MG63 (cell line): ENCODE measurements at regions not wholly inside any gene's neighbourhood (a gene's known extent, or its start where the extent isn't known, plus 50 kb on each side); places are given as distances from the start of the nearest gene placed in this dataset.

ENCODE experiments used
- DNase-seq: peaks from one replicate; pipeline ENCODE4 v3.0.0-alpha.2; 2020
- H3K27me3 ChIP-seq: fragments of 250-450 bp; sonication (Bioruptor Pico); 2 replicates; pipeline ENCODE4 v1.5.1; 2020; ENCODE audit warnings: mild to moderate bottlenecking, moderate library complexity
- H3K36me3 ChIP-seq: fragments of 250-450 bp; sonication (Bioruptor Pico); 2 replicates; pipeline ENCODE4 v1.5.1; 2020; ENCODE audit warnings: mild to moderate bottlenecking, moderate library complexity
- H3K4me3 ChIP-seq: fragments of 250-450 bp; sonication (Bioruptor Pico); 2 replicates; pipeline ENCODE4 v1.5.1; 2020; ENCODE audit warnings: mild to moderate bottlenecking, moderate library complexity
- H3K9me3 ChIP-seq: fragments of 250-450 bp; sonication (Bioruptor Pico); 2 replicates; pipeline ENCODE4 v1.5.1; 2020; ENCODE audit warnings: mild to moderate bottlenecking, moderate library complexity

- no peak overlapping the region for H3K4me3 ChIP-seq
- no peaks in the 10 kb centered on the region for H3K36me3 ChIP-seq
- DNase-seq = no peak
- H3K27me3 ChIP-seq = no peaks in the 10 kb centered on the region
- no peaks in the 10 kb centered on the region for H3K9me3 ChIP-seq
Observed at GRCh38 chr12:78671295-78671694, 193.3 kb upstream of the SYT1 start.

- H3K9me3 ChIP-seq = no peaks in the 10 kb centered on the region
- no peaks in the 10 kb centered on the region for H3K36me3 ChIP-seq
- H3K27me3 ChIP-seq = no peaks in the 10 kb centered on the region
- H3K4me3 ChIP-seq = no peak overlapping the region
- no peak for DNase-seq
Observed at GRCh38 chr12:78672033-78672432, 192.5 kb upstream of the SYT1 start.

DNA sequence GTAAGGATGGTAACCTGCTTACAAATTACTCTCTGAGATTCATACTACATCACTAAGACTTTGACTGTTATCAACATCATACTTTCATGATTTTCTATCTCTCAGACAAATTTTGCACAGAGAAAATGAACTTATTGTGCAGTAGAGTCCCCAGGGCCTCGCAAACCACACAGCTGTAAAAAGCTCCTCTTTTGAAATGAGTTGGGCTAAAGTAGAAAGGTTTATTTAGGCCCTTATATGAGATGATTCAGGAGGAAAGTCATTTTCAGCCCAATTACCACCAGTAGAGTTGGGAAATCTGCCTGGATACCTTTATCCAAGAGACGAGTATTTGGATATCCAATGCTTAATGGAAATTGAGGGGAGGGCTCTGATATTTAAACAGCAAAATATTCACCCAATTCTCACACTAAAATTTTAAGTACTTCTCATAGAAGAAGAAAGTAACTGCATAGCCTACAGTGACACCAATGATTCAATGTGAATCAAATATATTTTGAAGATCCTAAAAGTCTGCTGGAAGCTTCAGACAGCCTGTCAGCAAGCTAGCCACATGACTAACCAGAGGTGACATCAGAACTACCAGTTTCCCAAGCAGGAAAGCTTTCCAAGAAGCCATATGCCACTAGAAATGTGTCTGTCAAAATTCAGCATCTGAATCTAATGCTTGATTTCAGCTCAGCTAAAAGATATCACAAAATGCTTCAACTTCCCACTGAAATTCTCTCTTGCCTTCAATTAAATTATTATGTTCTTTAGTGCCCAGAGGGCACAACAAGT, 190.1 kb upstream of the SYT1 start:
- Histone ChIP-seq H3K9me3 (no peaks in the 10 kb centered on the region), H3K27me3 (no peaks in the 10 kb centered on the region), H3K36me3 (no peaks in the 10 kb centered on the region), H3K4me3 (no peak overlapping the region)
- peak; percentile 13 for DNase-seq

- H3K9me3 ChIP-seq = no peaks in the 10 kb centered on the region
- H3K36me3 ChIP-seq = no peaks in the 10 kb centered on the region
- DNase-seq = no peak
- H3K4me3 ChIP-seq = no peak overlapping the region
- no peaks in the 10 kb centered on the region for H3K27me3 ChIP-seq
Observed at GRCh38 chr12:78680596-78680995, 184.0 kb upstream of the SYT1 start.

GRCh38 chr12:78683031-78683430, 181.5 kb upstream of the SYT1 start:
- Histone ChIP-seq H3K27me3 (no peaks in the 10 kb centered on the region), H3K4me3 (no peak overlapping the region), H3K36me3 (no peaks in the 10 kb centered on the region), H3K9me3 (no peaks in the 10 kb centered on the region)
- no peak for DNase-seq

GRCh38 chr12:78683626-78684025, 180.9 kb upstream of the SYT1 start:
- H3K36me3 ChIP-seq = no peaks in the 10 kb centered on the region
- H3K9me3 ChIP-seq = no peaks in the 10 kb centered on the region
- no peak overlapping the region for H3K4me3 ChIP-seq
- H3K27me3 ChIP-seq = no peaks in the 10 kb centered on the region
- DNase-seq = no peak

GRCh38 chr12:78684419-78684818, 180.2 kb upstream of the SYT1 start:
- no peak overlapping the region for H3K4me3 ChIP-seq

GRCh38 chr12:78695749-78696148, 168.8 kb upstream of the SYT1 start:
- DNase-seq = no peak
- Histone ChIP-seq H3K36me3 (no peaks in the 10 kb centered on the region), H3K4me3 (no peak overlapping the region), H3K9me3 (no peaks in the 10 kb centered on the region), H3K27me3 (no peaks in the 10 kb centered on the region)

More at GRCh38 chr12:78684419-78684818, 180.2 kb upstream of the SYT1 start:
- DNase-seq = no peak
- Histone ChIP-seq H3K27me3 (no peaks in the 10 kb centered on the region), H3K36me3 (no peaks in the 10 kb centered on the region), H3K9me3 (no peaks in the 10 kb centered on the region)

DNA sequence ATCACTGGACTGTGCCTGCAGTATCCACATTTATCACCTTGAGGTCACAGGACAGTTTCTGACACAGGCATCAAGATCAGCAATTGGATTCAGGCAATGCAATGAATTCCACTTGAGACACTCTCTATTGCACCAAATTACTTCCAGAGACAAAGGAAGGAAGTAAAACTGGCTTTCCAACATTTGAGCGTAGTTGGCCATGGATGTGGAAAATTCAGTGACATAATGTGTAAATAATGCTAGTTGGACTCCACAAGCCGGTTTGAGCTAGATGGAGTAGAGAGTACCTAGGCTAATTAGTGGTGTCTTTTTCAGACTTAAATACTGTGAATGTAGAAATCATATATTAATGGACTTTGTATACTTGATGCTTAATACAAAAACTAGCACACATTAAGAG, 168.3 kb upstream of the SYT1 start:
- H3K4me3 ChIP-seq = no peak overlapping the region
- H3K36me3 ChIP-seq = no peaks in the 10 kb centered on the region
- DNase-seq = no peak
- H3K9me3 ChIP-seq = no peaks in the 10 kb centered on the region
- H3K27me3 ChIP-seq = no peaks in the 10 kb centered on the region

- H3K27me3 ChIP-seq = no peaks in the 10 kb centered on the region
- no peaks in the 10 kb centered on the region for H3K9me3 ChIP-seq
- H3K36me3 ChIP-seq = no peaks in the 10 kb centered on the region
- no peak overlapping the region for H3K4me3 ChIP-seq
- DNase-seq = no peak
Observed at GRCh38 chr12:78697817-78698415, 166.7 kb upstream of the SYT1 start.

GRCh38 chr12:78698747-78699146, 165.8 kb upstream of the SYT1 start:
- no peaks in the 10 kb centered on the region for H3K9me3 ChIP-seq
- no peak for DNase-seq
- H3K4me3 ChIP-seq = no peak overlapping the region
- no peaks in the 10 kb centered on the region for H3K27me3 ChIP-seq
- no peaks in the 10 kb centered on the region for H3K36me3 ChIP-seq

GRCh38 chr12:78700565-78700964, 164.0 kb upstream of the SYT1 start:
- H3K9me3 ChIP-seq = no peaks in the 10 kb centered on the region
- peaks cover 4% of the 10 kb centered on the region; the same call in 1 of the 2 replicates for H3K36me3 ChIP-seq
- no peaks in the 10 kb centered on the region for H3K27me3 ChIP-seq
- DNase-seq = no peak
- H3K4me3 ChIP-seq = no peak overlapping the region

DNA sequence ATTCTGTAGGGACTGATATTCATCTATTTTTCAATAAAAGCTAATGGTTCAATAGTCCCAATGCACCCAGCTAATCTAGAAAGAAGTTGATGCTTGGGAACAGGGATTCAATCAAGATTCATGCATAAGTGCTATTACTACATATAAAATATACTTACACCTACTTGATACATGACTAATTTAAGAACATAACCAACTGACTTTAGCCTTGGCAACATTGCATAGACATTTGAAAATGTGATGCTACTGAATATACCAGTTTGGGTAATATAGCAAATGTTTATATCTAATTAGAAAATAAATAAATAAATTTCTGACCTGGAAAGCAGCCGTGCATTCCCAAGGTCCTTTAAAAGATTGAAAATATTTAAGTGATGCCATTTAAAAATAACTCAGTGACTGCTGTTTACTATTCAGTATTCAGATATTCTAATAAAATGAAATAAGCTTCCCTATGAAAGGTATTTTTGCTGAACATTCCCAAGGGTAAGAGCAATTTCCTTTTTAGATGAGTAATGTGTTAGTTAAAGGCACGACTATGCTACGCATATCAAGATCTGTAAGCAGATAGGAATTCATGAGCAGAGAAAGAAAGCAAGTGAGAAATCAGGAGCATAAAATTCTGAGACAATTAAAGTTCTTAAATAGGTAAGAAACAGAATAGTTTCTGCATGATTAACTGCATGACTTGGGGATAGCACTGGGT, 160.6 kb upstream of the SYT1 start:
- H3K27me3 ChIP-seq = no peaks in the 10 kb centered on the region
- no peaks in the 10 kb centered on the region for H3K9me3 ChIP-seq
- H3K4me3 ChIP-seq = no peak overlapping the region
- DNase-seq = peak; percentile 3
- peaks cover 5% of the 10 kb centered on the region; the same call in 1 of the 2 replicates for H3K36me3 ChIP-seq

DNA sequence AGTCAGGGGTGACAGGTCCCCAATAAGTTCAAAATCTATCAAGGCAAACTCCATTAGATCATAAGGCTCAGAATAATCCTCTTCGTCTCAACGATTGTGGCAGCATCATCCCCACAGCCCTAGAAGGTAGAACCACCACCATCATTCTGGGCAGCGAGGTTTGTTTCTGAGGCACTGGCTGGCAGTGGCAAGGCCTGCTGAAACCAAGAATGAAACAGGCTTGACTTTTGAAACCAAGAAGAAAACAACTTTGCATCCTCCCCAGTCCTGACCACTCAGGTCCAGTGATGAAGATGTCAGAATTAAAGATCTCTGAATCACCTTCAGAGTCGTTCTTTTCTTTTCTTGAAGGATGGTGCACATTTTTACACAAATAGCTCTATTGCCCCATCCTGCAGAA, 152.6 kb upstream of the SYT1 start:
- Histone ChIP-seq H3K4me3 (no peak overlapping the region), H3K27me3 (no peaks in the 10 kb centered on the region), H3K9me3 (no peaks in the 10 kb centered on the region), H3K36me3 (no peaks in the 10 kb centered on the region)
- DNase-seq = no peak

GRCh38 chr12:78712834-78713481, 151.6 kb upstream of the SYT1 start:
- no peak overlapping the region for H3K4me3 ChIP-seq
- no peaks in the 10 kb centered on the region for H3K36me3 ChIP-seq
- DNase-seq = no peak
- H3K9me3 ChIP-seq = no peaks in the 10 kb centered on the region
- no peaks in the 10 kb centered on the region for H3K27me3 ChIP-seq

- Histone ChIP-seq H3K36me3 (no peaks in the 10 kb centered on the region), H3K9me3 (no peaks in the 10 kb centered on the region), H3K4me3 (no peak overlapping the region), H3K27me3 (no peaks in the 10 kb centered on the region)
- no peak for DNase-seq
Observed at GRCh38 chr12:78719721-78720120, 144.9 kb upstream of the SYT1 start.

DNA sequence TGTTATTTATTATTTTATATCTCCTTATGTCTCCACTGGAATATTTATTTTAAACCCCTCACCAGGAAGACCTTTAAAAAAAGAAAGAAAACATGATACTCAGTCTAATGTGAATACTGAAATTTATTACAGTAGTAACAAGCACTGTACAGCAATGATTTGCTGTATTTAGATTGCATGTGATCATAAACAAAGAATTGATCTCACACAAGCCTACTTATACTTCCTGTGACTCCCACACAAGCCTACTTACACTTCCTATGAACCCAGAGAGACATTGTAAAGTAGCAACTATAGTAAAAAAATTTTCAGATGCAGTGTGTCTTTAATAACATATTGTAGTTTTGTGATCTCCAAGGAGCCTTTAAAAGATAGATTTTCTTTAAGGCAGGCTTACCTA, 142.7 kb upstream of the SYT1 start:
- Histone ChIP-seq H3K9me3 (no peaks in the 10 kb centered on the region), H3K4me3 (no peak overlapping the region), H3K36me3 (no peaks in the 10 kb centered on the region), H3K27me3 (no peaks in the 10 kb centered on the region)
- no peak for DNase-seq
